ENCODE measurements at regions not wholly inside any gene's neighbourhood (a gene's known extent, or its start where the extent isn't known, plus 50 kb on each side); places are given as distances from the start of the nearest gene placed in this dataset.

GRCh38 chr2:239528146-239528545 lies 127.3 kb upstream of the HDAC4 start:
- no peak overlapping the region for H3K4me3 Mint-ChIP-seq (ENCODE audit: low read depth, unreplicated experiment)
- peaks cover 28% of the 10 kb centered on the region for H3K27me3 Mint-ChIP-seq (ENCODE audit: unreplicated experiment)
- no peak for TF ChIP-seq CTCF (IDR thresholded peaks at IDR 0.05; ENCODE audit: unreplicated experiment)
- H3K9me3 Mint-ChIP-seq (ENCODE audit: low read depth, unreplicated experiment) = peaks cover 5% of the 10 kb centered on the region
- intact Hi-C loops (cut with micrococcal nuclease; ENCODE audit: unreplicated experiment) = no loop called here
- CTCF ChIA-PET = no interaction called here
- no peaks in the 10 kb centered on the region for H3K4me1 Mint-ChIP-seq (ENCODE audit: low read depth, unreplicated experiment)
- DNase-seq = no peak
- BruUV-seq (replicated peaks) = no TSS peak
- no peak overlapping the region for H3K27ac Mint-ChIP-seq (ENCODE audit: unreplicated experiment)
- H3K36me3 Mint-ChIP-seq (ENCODE audit: insufficient read depth, unreplicated experiment) = no peaks in the 10 kb centered on the region

GRCh38 chr2:239526666-239527415 lies 126.0 kb upstream of the HDAC4 start:
- Mint-ChIP-seq H3K9me3 (ENCODE audit: low read depth, unreplicated experiment) (peaks cover 5% of the 10 kb centered on the region), H3K27ac (ENCODE audit: unreplicated experiment) (no peak overlapping the region), H3K27me3 (ENCODE audit: unreplicated experiment) (peaks cover 31% of the 10 kb centered on the region), H3K4me3 (ENCODE audit: low read depth, unreplicated experiment) (no peak overlapping the region), H3K36me3 (ENCODE audit: insufficient read depth, unreplicated experiment) (no peaks in the 10 kb centered on the region), H3K4me1 (ENCODE audit: low read depth, unreplicated experiment) (no peaks in the 10 kb centered on the region)
- no peak for DNase-seq
- no TSS peak for BruUV-seq (replicated peaks)
- CTCF ChIA-PET = no interaction called here
- no peak for TF ChIP-seq CTCF (IDR thresholded peaks at IDR 0.05; ENCODE audit: unreplicated experiment)
- intact Hi-C loops (cut with micrococcal nuclease; ENCODE audit: unreplicated experiment) = no loop called here

GRCh38 chr2:239526038-239526437 lies 125.2 kb upstream of the HDAC4 start:
- no peak overlapping the region for H3K4me3 Mint-ChIP-seq (ENCODE audit: low read depth, unreplicated experiment)
- H3K4me1 Mint-ChIP-seq (ENCODE audit: low read depth, unreplicated experiment) = no peaks in the 10 kb centered on the region
- DNase-seq = no peak
- H3K27me3 Mint-ChIP-seq (ENCODE audit: unreplicated experiment) = peaks cover 38% of the 10 kb centered on the region
- no TSS peak for BruUV-seq (replicated peaks)
- no peak for TF ChIP-seq CTCF (IDR thresholded peaks at IDR 0.05; ENCODE audit: unreplicated experiment)
- CTCF ChIA-PET = no interaction called here
- H3K36me3 Mint-ChIP-seq (ENCODE audit: insufficient read depth, unreplicated experiment) = no peaks in the 10 kb centered on the region
- H3K9me3 Mint-ChIP-seq (ENCODE audit: low read depth, unreplicated experiment) = peaks cover 5% of the 10 kb centered on the region
- no peak overlapping the region for H3K27ac Mint-ChIP-seq (ENCODE audit: unreplicated experiment)
- intact Hi-C loops (cut with micrococcal nuclease; ENCODE audit: unreplicated experiment) = no loop called here

- H3K4me1 Mint-ChIP-seq (ENCODE audit: low read depth, unreplicated experiment) = no peaks in the 10 kb centered on the region
- H3K4me3 Mint-ChIP-seq (ENCODE audit: low read depth, unreplicated experiment) = no peak overlapping the region
- no peak for TF ChIP-seq CTCF (IDR thresholded peaks at IDR 0.05; ENCODE audit: unreplicated experiment)
- intact Hi-C loops (cut with micrococcal nuclease; ENCODE audit: unreplicated experiment) = no loop called here
- H3K27me3 Mint-ChIP-seq (ENCODE audit: unreplicated experiment) = peaks cover 41% of the 10 kb centered on the region
- BruUV-seq (replicated peaks) = no TSS peak
- H3K36me3 Mint-ChIP-seq (ENCODE audit: insufficient read depth, unreplicated experiment) = no peaks in the 10 kb centered on the region
- no peak for DNase-seq
- no peaks in the 10 kb centered on the region for H3K9me3 Mint-ChIP-seq (ENCODE audit: low read depth, unreplicated experiment)
- H3K27ac Mint-ChIP-seq (ENCODE audit: unreplicated experiment) = no peak overlapping the region
- CTCF ChIA-PET = no interaction called here
Measured at GRCh38 chr2:239523954-239524330, 123.1 kb upstream of the HDAC4 start.
